GM21390 (cell line): ENCODE measurements at regions not wholly inside any gene's neighbourhood (a gene's known extent, or its start where the extent isn't known, plus 50 kb on each side); places are given as distances from the start of the nearest gene placed in this dataset.
"Not testable (repeated sequence)": the region's sequence is repeated elsewhere in the genome, so short reads cannot be mapped to it uniquely, and the experiment has no call there.

Source experiments
- ATAC-seq: cut with Tn5 transposase; IDR thresholded peaks from one replicate; pipeline ENCODE4 v1.9.1; 2021; ENCODE audit not compliant: unreplicated experiment

GRCh38 chr6:74519163-74519562 lies 686.7 kb downstream of the COL12A1 start:
- ATAC-seq, result no peak

DNA sequence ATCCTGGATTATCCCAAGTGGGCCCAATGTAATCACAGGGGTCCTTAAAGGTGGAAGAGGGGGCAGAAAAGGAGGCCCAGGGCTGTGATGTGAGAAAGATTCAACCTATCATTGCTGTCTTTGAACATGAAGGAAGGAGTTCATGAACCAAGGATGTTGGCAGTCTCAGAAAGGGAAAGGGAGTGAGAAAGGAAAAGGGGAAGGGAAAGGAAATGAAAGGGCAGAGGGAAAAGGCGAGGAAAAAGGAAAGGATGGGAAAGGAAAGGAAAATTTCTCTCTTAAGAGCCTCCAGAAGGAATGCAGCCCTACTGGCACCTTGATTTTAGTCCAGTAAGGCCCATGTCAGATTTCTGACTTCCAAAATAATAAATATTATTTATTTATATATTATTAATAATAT lies 687.8 kb downstream of the COL12A1 start:
- ATAC-seq, result no peak

- no peak for ATAC-seq
Measured at GRCh38 chr6:74510878-74511277, 695.0 kb downstream of the COL12A1 start.

GRCh38 chr6:74507649-74508048 lies 698.2 kb downstream of the COL12A1 start:
- ATAC-seq, result no peak

DNA sequence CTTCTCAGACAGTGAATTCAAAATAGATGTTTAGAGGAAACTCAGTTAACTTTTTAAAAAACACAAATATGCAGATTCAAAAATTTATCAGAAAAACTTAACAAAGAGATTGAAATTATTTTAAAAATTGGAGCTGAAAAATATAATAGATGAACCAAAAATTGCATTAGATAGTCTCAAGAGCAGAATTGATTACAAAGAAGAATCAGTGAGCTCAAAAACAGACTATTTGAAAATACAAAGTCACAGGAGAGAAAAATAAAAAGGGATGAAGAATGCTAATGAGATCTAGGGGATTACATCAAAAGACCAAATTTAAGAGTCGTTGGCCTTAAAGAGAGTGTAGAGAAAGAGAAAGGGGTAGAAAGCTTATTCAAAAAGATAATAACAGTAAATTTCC lies 700.5 kb downstream of the COL12A1 start:
- no peak for ATAC-seq

DNA sequence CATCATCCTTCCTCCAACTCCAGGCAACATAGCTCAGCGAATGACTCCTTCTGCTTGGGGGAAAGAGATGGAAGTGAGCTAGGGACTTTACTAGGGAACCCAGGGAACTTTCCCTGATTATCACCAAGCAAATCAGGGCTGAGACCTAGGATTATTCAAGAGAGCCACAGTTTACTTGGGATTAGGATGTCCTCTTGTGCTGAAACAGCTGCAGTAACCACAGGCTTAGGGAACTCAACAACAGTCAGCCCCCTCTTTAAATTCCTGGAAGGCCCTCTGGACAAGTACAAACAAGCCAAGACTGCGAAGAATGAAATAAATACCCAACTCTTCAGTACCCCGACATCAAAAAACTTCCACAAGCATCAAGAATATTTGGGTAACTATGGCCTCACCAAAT lies 700.9 kb downstream of the COL12A1 start:
- ATAC-seq, result no peak

DNA sequence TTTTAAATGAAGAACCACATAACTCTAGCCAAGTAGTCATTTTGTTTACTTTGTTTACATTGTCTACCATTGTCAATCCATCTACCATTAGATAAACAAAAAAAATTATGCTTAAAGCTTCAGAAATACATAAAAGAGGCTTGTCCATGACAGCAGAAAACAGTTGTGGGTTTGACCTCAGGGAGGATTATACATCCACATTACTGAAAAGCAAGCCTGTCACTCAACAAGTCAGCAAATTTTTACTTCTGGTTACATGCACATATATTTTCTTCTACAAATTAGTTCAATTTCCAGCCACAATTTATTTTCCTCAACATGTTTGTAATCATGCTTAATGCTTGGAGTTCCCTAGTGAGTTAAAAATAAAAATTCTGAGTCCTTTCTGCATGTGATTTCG lies 713.3 kb downstream of the COL12A1 start:
- no peak for ATAC-seq

DNA sequence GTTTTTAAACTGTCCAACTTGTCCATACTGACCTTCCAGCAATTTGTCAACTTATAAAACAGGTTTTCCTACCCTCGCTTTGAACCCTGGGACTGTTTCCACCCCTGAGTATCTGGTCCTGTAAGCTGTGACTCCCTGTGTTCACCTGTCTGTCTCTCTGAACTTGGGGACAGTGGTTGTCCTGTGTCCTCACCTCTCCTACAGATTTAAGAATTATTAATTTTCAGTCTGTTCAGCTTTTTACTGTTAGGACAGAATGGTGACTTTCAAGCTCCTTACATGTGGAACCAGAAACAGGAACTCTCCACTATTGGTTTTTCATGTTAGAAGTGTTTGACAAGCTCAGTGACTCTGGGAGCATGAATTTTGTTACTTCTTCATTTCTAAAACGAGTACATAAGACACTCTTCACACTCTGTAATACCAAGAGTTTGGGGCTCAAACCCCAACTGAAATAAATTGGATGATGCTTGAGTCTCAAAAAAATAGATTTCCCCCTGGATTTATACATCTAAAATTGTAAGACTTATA lies 713.9 kb downstream of the COL12A1 start:
- ATAC-seq, result no peak

- ATAC-seq, result not testable (repeated sequence)
Measured at GRCh38 chr6:74488726-74489125, 717.1 kb downstream of the COL12A1 start.

GRCh38 chr6:74482180-74482579 lies 723.7 kb downstream of the COL12A1 start:
- ATAC-seq, result no peak

- no peak for ATAC-seq
Measured at GRCh38 chr6:74480561-74480960, 725.3 kb downstream of the COL12A1 start.

- no peak for ATAC-seq
Measured at GRCh38 chr6:74479960-74480359, 725.9 kb downstream of the COL12A1 start.

DNA sequence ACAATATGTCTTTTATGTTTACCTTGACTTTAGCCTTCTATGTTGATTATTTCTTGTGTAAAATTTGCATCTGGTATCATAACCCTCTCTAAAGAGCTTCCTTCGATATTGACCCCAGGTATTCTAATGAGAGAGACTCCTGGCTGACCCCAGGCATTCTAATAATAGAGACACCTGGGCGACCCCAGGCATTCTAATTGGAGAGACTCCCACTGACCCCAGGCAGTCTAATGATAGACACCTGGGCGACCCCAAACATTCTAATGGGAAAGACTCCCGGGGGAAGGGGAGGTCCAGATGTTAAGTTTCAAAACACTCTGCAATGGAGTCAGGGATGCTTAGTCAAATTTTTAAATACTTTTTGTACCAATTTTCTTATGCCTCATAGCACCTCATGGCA lies 726.4 kb downstream of the COL12A1 start:
- ATAC-seq, result no peak

DNA sequence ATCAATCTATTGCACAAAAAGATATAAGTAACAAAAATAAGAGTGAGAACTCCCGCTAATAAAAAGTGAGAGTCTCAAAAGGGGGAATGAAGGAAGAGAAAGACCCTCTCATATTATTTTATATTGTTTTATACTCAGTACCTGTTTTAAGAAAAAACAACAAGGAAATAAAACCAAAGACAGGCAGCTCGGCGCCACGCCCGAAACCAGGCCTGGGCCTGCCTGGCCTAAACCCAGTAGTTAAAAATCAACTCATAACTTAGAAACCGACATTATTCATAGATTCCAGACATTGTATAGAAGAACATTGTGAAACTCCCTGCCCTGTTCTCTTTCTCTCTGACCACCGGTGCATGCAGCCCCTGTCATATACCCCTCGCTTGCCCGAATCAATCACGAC lies 731.8 kb downstream of the COL12A1 start:
- not testable (repeated sequence) for ATAC-seq

- not testable (repeated sequence) for ATAC-seq
Measured at GRCh38 chr6:74468552-74468951, 737.3 kb downstream of the COL12A1 start.

- ATAC-seq, result no peak
Measured at GRCh38 chr6:74467533-74468215, 738.2 kb downstream of the COL12A1 start.

DNA sequence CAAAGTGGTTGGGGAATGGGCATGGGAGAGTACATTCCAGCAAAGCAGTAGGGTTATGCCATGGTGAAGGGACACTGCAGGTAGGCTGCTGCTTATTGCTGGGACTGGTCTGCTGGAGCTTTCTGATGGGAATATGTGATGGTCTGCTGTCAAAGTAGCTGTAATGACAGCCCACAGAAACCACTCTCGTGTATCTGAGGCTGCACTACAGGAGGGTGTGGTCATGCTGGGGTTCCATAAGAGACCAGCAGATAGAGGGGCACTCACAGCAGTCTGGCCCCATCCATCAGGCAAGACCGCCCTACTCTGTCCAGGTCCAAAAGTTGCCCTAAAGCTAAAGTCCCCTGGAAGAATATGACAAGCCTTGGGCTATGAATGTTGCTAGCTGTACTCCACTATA lies 739.3 kb downstream of the COL12A1 start:
- no peak for ATAC-seq

- no peak for ATAC-seq
Measured at GRCh38 chr6:74459260-74459659, 746.6 kb downstream of the COL12A1 start.

DNA sequence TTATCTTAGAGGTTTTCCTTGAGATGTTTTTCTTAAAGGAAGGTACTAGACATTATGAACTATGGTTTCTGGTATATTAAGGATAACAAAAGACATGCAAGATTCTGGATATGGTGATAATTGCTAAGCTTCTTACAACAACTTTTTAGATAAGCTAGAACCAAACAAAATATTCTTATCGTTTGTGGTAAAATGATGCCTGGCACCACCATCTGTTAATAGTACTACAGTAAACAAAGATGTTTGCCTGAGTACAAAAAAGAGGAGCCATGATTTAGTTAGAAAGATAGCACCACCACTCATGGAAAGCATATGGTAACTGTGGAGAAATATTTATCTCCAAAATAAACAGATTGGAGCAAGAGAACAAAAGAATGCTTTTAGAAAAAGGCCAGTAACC lies 747.3 kb downstream of the COL12A1 start:
- ATAC-seq, result no peak

DNA sequence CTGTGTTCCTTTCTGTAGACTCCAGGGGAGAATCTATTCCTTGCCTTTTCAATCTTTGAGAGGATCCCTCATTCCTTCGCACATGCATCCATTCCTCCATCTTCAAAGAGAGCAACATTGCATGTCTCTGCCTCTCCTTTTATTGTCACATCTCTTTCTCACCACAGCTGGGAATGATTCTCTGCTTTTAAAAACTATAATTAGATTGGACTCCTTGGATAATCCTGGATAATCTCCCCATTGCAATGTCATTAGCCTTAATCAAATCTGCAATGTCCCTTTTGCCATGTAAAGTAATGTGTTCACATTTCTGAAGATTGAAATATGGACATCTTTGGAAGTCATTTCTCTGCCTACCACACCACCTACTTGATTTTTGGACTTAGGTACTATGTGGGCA lies 750.1 kb downstream of the COL12A1 start:
- no peak for ATAC-seq

DNA sequence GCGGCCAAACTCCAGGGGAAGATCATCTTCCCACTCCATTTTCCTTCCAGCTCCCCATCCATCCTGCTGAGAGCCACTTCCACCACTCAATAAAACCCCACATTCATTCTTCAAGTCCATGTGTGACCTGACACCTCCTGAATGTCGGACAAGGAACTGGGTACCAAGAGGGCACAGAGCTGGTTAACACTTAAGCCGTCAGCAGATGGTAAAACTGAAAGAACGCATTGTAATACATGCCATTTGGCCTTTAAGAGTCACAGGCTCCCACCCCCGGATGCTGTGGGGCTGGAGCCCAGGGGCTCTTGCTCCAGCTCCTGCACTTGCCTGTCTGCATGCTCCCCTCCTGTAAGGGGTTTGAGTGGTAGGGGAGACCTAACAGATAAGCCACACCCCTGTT lies 753.9 kb downstream of the COL12A1 start:
- no peak for ATAC-seq

GRCh38 chr6:74448850-74449249 lies 752.8 kb downstream of the CD109 start:
- ATAC-seq, result no peak

GRCh38 chr6:74447013-74447412 lies 751.0 kb downstream of the CD109 start:
- no peak for ATAC-seq
